GM19239 (cell line): ENCODE measurements at regions not wholly inside any gene's neighbourhood (a gene's known extent, or its start where the extent isn't known, plus 50 kb on each side); places are given as distances from the start of the nearest gene placed in this dataset.

ENCODE experiments used
- DNase-seq: peaks from one replicate; pipeline ENCODE4 v3.0.0; 2011; ENCODE audit warnings: low spot score; ENCODE audit not compliant: insufficient read length
- FAIRE-seq: peaks from 2 replicates; lab custom pipeline; 2011; peaks lifted over from hg19 to GRCh38; lab: Jason Lieb, UNC

DNA sequence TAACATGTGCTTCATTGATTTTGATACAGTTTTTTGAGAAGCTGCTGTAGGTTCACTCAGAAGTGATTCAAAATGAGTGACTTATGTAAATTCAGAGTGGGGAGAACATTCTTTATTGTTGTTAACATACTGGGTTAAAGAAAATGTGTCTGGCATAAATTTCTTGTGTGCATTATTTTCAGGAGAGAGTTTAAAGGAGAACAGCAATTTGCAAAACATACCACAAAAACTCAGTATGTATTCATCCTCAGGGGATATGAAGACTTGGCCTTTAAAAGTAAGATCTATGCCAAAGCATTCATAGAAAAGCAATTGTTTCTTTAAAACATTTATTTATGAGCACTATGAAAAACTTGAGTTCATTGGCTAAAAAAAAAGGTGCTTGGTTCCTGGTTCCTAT is 1089.8 kb downstream of the ROBO2 start:
- FAIRE-seq (no peak), DNase-seq (no peak)

DNA sequence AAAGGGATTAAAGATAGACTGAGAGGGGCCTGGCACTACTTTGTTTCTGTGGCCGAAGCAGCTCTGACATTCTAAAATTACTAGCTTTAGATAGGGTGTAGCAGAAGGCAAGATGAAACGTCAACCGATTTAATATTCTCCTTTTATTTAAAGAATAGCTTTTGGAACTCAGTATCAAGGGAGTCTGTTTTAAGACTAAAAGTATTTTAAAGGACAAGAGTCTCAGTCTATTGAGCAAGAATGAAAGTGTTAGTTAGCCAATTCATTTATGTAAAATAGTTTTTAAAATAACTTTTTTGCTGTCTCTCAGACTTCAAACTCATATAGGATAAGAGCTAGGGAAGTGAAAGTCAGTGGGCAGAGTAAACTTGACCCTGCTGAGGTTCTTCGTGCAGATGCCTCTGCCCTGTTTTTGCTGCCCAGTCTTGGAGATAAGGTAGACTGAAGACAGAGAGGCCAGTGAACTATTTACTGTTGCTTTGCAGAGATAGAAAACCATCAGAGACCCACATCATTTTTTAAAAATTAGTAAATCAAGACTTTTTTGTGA is 1090.9 kb downstream of the ROBO2 start:
- FAIRE-seq (no peak), DNase-seq (no peak)

DNA sequence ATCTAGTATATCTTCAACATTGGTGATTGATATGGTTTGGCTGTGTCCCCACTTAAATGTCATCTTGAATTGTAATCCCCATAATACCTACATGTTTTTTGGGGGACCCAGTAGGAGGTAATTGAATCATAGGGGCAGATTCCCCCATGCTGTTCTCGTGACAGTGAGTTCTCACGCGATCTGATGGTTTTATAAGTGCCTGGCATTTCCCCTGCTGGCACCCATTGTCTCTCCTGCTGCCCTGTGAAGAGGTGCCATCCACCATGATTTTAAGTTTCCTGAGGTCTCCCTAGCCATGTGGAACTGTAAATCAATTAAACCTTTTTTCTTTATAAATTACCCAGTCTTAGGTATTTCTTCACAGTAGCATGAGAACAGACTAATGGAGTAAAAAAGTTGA is 1094.6 kb downstream of the ROBO2 start:
- DNase-seq: no peak
- no peak for FAIRE-seq

DNA sequence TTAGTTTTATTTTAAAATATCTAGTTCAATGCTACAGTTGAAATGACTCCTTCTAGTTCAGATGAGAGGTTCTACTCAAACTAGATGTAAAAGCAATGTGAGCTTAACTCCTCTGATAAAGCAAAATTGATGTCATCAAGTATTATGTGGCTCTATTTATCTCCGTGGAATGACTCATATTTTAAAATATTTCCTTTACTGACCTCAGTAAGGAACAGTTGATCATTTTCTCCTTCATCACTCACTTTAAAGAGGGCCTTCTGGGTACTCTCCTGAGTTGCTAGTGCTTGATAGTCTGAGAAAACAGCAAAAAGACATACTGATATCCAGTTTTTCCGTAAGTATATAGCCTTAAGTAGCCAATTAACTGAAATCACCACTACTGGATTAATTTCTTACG is 1099.3 kb downstream of the ROBO2 start:
- no peak for FAIRE-seq
- no peak for DNase-seq

DNA sequence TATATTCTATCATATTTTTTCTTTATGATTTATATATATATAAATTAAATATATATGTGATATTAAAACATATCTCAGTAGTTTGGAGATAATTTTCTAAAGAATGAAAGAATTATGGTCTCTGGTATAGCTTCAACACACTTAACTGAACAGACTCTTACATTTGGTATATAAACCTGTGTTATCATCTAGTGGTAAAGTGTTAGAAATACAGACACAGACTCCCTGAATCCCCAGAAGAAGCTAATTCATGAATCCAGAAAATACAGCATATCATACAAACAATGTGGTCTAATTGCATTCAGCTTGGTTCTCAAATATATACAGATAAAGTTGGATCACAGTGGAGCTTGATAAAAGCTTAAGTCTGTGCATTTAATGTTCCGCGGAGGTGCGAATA is 1100.4 kb downstream of the ROBO2 start:
- FAIRE-seq (no peak), DNase-seq (no peak)

DNA sequence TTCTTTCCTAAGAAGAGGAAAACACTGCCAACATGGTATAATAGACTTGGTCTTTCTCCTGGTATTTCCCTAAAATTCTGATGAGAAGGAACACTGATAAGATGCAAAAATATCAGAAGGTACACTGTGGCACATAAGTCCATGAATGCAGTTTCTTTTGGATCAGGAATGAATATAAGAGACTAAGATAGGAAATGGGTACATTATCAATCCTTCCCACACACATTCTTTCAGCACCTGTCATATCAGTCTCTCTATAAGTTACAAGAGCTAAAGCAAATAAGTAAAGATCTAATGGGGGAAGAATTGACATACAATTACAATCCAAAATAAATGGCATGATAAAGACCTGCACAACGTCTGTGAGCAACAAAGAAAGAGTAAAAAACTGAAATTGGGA is 1101.0 kb downstream of the ROBO2 start:
- FAIRE-seq (no peak), DNase-seq (no peak)

DNA sequence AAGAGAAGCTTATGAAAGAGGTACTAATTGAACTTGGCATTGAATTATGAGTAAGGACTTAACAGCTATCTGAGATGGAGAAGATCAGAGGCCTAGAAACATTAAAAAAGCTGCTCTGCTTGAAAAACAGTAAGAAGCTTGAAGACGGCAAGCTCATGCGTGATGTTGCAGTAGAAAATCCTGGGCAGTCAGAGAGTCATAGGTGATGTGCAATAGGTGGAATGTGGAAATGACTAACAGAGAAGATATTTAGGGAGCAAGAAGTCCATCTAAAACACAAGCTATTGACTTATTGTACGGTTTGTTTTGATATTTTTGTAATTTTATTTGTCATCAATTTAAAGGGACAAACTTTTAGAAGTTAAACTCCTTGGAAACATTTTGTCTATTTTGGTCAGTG is 1101.4 kb downstream of the ROBO2 start:
- FAIRE-seq: no peak
- no peak for DNase-seq

DNA sequence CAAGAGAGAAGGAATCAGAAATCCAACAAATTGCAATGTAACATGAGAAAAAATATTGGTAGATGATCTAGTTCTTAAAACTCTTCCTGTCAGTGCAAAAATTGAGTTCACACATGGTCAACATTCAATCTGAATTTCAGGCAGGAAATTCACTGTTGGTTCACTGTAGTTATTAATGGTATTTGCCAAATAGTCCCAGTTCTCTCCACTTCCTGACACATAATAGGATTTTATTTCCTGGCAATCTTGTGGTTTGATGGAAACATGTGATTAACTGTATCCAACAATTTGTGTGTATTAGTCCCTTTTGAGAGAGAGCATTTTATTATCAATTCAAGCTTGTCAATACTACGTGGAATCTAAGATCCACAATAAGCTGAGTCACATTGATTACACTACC is 1103.1 kb downstream of the ROBO2 start:
- DNase-seq (no peak), FAIRE-seq (no peak)

DNA sequence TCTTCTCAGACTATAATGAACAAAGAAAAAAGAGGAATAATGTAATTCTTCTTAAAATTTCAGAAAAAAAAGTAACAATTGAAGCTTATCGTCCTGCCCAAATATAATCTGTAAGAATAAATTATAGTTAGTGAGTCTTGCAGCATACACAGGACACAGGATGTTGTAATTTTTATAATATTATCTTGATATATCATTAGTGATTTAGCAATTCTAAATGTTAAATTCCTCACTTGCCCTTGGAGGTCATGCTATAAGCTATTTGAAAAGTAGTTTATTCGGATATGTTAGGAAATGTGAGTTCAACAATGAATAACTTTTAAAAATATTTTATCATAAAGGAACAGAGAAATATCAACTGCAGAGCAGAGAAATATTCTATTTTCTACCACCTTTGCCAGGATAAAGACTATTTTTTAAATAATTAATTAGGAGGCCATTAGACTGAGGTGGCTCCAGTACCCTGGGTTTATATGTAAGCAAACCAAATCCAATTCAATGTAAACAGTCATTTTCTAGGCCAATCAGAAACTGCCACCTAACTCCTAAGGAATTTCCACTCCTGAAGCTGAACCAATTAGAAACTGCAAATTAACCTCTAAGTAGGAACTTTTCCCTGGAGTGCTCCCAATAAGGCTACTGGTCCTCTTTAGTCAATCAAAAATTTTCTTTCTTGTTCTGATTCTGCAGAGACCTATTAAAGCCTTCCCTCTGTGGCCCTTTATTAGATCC is 1109.3 kb downstream of the ROBO2 start:
- FAIRE-seq (no peak), DNase-seq (no peak)

DNA sequence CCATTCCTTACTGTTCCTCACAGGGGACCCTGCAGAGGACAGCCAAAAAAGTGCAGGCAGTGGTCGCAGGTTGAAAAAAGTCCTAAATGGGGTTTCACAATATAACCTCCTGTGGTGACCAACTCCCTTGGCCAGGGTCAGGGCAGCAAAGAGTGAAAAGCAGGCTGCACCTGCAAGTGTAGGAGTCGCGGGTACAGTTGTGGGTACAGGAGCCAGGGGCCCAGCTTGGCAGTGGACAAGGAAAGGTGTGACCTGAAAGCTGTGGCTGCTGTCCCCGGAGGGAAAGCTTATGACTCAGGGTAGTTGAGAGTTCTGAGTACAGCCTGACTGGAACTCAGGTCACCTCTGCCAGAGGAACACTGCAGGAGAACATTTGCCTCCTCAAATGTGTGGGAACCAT is 1114.1 kb downstream of the ROBO2 start:
- no peak for FAIRE-seq
- DNase-seq: no peak

DNA sequence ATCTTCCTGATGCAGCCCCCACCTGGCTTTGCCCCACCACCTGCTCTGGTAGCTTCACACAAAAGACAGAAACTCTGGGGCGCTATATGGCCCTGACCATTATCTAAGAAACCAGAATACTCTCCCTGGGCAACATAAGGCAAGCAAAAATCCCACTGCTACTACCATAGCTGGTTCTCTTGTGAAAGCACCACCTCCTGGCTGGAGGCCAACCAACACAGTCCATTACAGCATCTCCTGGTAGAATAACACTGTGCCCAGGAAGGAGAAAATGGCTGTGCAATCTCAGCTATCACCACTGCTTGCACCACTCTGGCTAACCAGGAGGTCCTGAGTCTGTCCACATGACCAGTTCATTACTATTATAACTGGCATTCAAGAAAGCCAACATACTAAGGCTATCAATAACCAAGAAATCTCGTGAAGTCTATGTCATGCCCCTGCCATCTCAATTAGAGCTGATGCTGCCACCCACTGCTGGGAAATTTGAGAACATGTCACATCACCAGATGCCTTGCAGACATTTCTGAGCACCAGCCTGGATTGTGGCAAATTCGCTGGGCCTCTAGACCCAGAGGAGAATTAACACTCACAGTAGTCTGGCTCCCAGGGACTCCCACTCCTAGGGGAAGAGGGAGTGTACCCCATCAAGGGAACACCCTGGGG is 1114.8 kb downstream of the ROBO2 start:
- FAIRE-seq: no peak
- no peak for DNase-seq

DNA sequence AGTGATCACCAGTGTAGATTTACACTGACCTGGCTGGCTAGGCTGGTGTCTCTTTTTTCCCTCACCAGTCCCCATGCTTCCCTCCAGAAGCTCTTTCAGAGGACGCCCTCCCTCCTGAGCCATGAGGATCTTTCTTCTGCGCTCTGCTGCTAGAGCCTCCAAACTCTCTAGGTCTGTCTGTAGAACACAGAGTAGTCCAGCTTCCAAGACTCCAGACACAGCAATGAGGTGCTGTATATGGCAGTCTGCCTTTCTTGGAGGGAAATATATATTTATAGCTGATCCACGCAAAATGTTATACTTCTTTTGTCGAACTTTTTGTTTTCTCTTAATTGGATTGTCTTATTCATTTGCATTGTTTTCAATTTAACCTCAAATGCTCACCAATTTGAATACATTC is 1121.8 kb downstream of the ROBO2 start:
- no peak for DNase-seq
- FAIRE-seq: no peak

DNA sequence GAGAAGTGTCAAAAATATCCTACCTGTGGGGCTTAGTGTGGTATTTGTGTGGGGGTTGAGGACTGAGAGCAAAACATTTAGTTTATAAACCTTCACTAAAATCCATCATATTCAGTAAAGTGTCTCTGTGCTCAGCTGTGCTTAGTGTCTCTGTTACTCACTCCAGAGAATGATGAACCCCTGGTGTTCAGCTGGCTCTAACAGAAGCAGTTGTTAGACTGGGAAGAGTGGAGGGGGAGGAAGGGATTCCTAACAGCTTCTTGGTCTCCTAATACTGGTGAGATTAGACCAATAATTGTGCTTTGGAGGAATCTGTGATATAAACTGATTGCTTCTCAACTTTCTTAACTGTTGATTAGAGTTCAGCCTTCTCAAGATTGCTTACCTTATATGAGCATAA is 1123.5 kb downstream of the ROBO2 start:
- no peak for FAIRE-seq
- no peak for DNase-seq

DNA sequence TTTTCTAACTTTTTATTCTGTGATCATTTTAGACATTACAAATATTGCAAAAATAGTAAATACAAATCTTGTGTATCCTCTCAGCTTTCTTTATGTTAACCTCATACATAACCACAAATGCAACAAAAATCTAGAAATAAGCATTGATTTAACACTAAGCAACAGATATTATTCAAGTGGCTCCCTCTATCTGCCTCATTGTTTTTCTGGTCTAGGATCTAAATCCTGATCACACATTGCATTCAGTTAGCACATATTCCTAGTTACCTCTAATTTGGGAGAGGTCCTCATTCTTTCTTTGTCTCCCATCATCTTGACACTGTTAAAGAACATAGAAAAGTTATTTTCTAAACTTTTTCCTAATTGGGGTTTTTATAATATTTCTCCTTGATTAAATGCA is 1126.0 kb downstream of the ROBO2 start:
- FAIRE-seq (no peak), DNase-seq (no peak)

DNA sequence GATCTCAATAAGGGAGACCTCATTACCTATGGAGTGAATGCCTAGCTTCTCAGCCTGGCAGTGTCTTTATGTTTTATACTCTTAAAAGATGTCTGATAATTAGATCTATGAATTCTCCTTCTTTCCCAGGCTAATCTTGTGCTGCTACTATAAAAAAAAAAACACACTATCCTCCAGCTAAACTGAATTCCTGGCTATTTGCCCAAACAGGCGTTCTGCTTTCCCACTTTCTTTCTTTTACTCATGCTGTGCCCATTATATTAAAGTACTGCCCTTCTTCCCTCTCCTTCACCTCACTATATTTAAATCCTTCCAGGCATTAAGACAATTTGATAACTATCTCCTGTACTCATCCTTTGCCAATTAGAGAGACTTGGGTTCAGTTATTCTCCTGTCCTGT is 1134.9 kb downstream of the ROBO2 start:
- FAIRE-seq (no peak), DNase-seq (no peak)

DNA sequence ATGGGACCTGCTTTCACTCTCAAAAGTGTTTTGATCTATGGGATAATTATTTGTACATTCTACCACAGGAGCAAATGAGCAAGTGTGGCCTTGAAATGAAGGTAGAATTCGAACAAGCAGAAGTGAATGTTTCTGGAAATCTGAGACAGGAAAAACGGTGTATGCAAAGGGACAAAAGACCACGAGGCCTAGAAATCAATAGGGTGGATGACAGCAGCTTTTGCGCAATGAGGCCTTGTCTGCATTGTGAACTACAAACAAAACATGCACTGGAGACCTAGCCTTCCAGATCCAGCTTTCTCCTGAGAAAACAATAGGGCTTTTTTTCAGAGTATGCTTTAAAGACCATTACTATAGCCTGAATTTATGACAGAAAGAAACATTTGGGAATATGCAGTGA is 1137.0 kb downstream of the ROBO2 start:
- DNase-seq (no peak), FAIRE-seq (no peak)

DNA sequence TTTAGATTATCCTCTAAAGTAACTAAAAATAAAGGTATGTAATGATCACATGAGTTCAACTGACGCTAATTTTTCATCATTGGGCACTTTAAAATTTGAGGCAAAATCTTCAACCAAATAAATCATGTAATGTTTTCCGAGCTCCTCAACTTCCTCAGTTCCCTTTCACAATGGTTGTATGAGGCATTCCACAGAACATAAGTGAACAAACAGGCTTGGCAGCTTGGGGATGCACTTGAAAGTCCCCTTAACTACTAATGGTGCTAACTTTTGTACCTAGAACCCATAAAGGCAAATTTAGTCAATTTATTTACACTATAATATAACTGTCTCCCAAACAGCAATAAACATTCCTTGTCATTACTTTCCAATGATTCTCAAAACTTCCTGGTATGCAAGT is 1137.9 kb downstream of the ROBO2 start:
- FAIRE-seq (no peak), DNase-seq (no peak)

DNA sequence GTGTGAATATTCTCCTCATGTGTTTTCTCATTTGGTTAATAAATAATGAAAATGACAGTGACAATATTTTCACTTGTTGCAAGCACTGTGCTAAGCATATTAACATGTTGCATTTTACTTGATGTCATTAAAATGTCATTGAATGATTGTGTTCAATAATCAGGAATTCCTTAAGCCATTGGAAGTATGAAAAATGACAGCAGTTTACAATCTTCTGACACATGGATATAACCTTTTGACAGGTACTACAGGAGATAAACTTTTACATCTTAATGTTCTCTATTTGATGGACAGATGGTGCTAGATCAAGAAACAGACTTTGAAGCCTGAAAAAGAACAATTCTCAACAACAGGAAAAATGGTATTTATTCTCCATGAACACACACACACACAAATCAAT is 1138.3 kb downstream of the ROBO2 start:
- no peak for FAIRE-seq

DNA sequence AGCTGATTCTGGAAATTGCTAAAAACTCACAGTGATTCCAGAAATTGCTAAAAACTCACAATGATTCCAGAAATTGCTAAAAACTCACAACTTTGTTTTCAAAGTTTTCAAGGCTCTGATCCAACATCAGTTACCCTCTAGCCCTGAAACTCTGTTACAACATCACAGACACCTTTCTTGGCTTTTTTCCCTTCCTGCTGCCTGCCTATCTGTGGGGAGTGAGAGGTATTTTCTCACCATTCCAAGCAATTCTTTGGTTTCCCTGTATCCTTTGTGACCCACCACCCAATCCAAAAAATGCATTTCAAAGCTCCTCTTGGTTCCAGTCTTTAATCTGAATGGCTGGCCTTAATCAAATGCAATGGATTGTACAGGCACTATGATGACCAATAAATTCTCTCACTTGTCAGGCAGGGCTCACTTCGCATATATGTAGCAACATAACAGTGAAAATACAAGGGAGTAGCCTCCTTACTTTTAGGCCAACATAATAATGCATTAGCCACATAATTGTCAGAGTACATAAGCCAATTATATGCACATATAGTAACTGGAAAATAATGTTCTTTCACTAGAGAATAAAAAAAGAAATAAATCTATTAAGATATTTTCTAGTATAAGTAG is 1139.0 kb downstream of the ROBO2 start:
- FAIRE-seq: no peak
- DNase-seq: no peak

More for the DNA sequence above, 1138.3 kb downstream of the ROBO2 start:
- DNase-seq: no peak

DNA sequence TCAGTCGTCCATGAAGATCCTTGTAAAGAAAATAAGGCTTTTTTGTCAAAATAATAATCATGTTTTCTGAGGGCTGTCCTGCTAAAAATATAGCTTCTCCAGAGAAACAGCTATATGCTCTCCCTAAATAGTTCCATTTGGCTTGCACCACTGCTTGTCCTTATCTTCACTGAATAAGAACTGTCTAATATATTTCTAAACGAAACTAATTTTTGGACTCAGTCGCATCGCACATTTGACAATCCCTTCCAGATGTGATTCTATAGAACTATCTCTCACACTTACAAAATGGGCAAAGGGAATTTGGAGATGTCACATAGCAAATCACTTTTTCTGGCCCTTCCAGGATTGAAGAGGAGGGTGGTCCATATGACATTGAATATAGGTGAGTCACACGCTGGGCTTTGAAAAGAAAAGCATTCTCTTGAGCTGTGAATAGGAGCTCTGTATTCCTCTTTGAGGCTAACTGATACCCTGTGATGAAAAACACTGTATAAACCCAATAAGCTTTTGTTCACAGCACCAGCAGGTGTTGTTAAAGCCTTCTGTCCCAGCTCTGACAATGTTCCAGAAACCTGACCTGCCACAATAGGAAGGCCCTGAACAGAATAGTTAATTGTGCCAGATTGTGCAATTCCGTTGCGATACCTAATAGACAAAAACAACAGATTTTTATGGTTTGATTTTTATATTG is 1144.2 kb downstream of the ROBO2 start:
- no peak for FAIRE-seq
- no peak for DNase-seq

DNA sequence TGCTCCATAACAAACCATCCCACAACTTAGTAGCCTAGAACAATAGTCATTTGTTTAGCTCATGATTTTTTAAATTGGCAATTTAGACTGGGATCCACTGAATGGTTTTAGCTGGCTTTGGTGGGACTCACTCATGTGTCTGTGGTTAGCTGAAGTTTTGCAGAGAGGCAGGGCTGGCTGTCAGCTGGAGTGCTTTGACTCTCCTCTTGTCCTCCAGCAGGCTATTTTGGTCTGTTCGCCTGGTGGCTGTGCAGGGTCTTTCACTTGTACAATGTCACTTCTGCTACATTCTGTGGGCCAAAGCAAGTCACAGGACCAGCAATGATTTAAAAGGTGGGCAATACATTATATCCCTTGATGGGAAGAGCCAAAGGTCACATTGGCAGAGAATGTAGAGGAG is 1146.5 kb downstream of the ROBO2 start:
- FAIRE-seq (no peak), DNase-seq (no peak)
